SK-N-SH (cell line): ENCODE measurements at regions not wholly inside any gene's neighbourhood (a gene's known extent, or its start where the extent isn't known, plus 50 kb on each side); places are given as distances from the start of the nearest gene placed in this dataset.

Experiments used
- CHD2 ChIP-seq: fragments of 150-350 bp; IDR thresholded peaks from 2 replicates; pipeline ENCODE4 v1.6.1; 2018; ENCODE audit warnings: low read length; ENCODE audit not compliant: partially characterized antibody
- EP300 ChIP-seq, 2 experiments: IDR thresholded peaks; 2 replicates each; pipeline versions ENCODE4 v1.4.0 to v1.6.1; 2012; ENCODE audit warnings: borderline replicate concordance in 1 of 2, low read depth in 1 of 2, low read length in 1 of 2
- EZH2phosphoT487 ChIP-seq: fragments of 200-600 bp; sonication (generic); IDR thresholded peaks from 2 replicates; pipeline ENCODE4 v1.6.1; 2017; ENCODE audit warnings: low read depth, mixed run types, mild to moderate bottlenecking, antibody characterized with exemption, moderate library complexity, borderline replicate concordance
- FOSL2 ChIP-seq: IDR thresholded peaks from 2 replicates; pipeline ENCODE4 v1.4.0; 2012; ENCODE audit warnings: low read depth, mild to moderate bottlenecking, moderate library complexity, borderline replicate concordance
- FOXJ3 ChIP-seq: sonication (generic); formaldehyde crosslinking; IDR thresholded peaks from 2 replicates; pipeline ENCODE4 v1.5.1; 2020; ENCODE audit warnings: mild to moderate bottlenecking, missing genetic modification reagents
- FOXM1 ChIP-seq: IDR thresholded peaks from 2 replicates; pipeline ENCODE4 v1.4.0; 2012; ENCODE audit warnings: low read depth, mild to moderate bottlenecking
- NFIC ChIP-seq: IDR thresholded peaks from 2 replicates; pipeline ENCODE4 v1.4.0; 2012; ENCODE audit warnings: borderline replicate concordance
- RCOR1 ChIP-seq: fragments of 150-350 bp; IDR thresholded peaks from 2 replicates; pipeline ENCODE4 v1.6.1; 2017; ENCODE audit warnings: antibody characterized with exemption, low read length
- SIN3A ChIP-seq: IDR thresholded peaks from 2 replicates; pipeline ENCODE4 v1.6.1; 2012; ENCODE audit warnings: low read depth, mild to moderate bottlenecking, low read length, moderate library complexity, borderline replicate concordance
- TCF12 ChIP-seq: IDR thresholded peaks from 2 replicates; pipeline ENCODE4 v1.4.0; 2012
- TF ChIP-seq, protein P1 (sequence below): fragments of 200-600 bp; sonication (generic); IDR thresholded peaks from 2 replicates; pipeline ENCODE4 v1.6.1; 2017; ENCODE audit warnings: antibody characterized with exemption, mild to moderate bottlenecking, moderate library complexity
- TF ChIP-seq, protein P2 (sequence below): IDR thresholded peaks from 2 replicates; pipeline ENCODE4 v1.6.1; 2012; ENCODE audit warnings: mild to moderate bottlenecking, low read depth, low read length, moderate library complexity
- TF ChIP-seq, protein P3 (sequence below): IDR thresholded peaks from 2 replicates; pipeline ENCODE4; 2012
- TF ChIP-seq, protein P4 (sequence below): IDR thresholded peaks from 2 replicates; pipeline ENCODE4 v1.4.0; 2012; ENCODE audit warnings: low read depth, borderline replicate concordance

DNA sequence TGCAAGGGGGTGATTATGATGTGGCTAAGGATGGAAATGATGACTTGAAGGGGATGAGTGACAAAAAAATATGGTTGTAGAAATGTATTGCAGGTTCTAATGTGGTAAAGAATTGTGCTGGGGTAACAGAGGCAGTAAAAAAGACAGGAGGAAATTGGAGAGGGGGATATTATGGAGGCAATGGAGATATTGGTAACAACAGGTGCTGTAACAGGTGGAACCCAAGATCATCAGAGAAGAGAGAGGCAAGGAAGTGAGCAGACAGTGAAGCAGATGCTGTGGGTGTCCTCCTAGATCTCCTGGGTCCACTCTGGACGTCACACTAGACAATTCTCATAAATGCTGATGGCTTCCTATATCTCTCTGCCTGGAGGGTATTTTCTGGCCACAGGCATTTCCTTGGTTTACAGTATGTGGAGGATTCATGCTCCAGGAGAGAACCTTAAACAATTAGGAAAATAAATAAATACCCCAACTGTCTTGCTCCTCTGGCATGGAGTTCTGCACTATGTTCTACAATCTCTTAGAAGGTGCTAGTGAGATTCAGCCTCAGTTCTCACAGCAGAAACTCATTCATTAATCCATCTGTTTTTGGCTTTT lies 620.3 kb upstream of the PLXNA2 start:
- no peak for TF ChIP-seq EZH2phosphoT487
- TF ChIP-seq TCF12, result no peak
- TF ChIP-seq RCOR1, result no peak
- no peak for TF ChIP-seq EP300 (IDR thresholded peaks at IDR 0.05; ENCODE audit: borderline replicate concordance in 1 of 2, low read depth in 1 of 2, low read length in 1 of 2)
- TF ChIP-seq, protein P1, sequence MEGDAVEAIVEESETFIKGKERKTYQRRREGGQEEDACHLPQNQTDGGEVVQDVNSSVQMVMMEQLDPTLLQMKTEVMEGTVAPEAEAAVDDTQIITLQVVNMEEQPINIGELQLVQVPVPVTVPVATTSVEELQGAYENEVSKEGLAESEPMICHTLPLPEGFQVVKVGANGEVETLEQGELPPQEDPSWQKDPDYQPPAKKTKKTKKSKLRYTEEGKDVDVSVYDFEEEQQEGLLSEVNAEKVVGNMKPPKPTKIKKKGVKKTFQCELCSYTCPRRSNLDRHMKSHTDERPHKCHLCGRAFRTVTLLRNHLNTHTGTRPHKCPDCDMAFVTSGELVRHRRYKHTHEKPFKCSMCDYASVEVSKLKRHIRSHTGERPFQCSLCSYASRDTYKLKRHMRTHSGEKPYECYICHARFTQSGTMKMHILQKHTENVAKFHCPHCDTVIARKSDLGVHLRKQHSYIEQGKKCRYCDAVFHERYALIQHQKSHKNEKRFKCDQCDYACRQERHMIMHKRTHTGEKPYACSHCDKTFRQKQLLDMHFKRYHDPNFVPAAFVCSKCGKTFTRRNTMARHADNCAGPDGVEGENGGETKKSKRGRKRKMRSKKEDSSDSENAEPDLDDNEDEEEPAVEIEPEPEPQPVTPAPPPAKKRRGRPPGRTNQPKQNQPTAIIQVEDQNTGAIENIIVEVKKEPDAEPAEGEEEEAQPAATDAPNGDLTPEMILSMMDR, result no peak
- TF ChIP-seq, protein P2, sequence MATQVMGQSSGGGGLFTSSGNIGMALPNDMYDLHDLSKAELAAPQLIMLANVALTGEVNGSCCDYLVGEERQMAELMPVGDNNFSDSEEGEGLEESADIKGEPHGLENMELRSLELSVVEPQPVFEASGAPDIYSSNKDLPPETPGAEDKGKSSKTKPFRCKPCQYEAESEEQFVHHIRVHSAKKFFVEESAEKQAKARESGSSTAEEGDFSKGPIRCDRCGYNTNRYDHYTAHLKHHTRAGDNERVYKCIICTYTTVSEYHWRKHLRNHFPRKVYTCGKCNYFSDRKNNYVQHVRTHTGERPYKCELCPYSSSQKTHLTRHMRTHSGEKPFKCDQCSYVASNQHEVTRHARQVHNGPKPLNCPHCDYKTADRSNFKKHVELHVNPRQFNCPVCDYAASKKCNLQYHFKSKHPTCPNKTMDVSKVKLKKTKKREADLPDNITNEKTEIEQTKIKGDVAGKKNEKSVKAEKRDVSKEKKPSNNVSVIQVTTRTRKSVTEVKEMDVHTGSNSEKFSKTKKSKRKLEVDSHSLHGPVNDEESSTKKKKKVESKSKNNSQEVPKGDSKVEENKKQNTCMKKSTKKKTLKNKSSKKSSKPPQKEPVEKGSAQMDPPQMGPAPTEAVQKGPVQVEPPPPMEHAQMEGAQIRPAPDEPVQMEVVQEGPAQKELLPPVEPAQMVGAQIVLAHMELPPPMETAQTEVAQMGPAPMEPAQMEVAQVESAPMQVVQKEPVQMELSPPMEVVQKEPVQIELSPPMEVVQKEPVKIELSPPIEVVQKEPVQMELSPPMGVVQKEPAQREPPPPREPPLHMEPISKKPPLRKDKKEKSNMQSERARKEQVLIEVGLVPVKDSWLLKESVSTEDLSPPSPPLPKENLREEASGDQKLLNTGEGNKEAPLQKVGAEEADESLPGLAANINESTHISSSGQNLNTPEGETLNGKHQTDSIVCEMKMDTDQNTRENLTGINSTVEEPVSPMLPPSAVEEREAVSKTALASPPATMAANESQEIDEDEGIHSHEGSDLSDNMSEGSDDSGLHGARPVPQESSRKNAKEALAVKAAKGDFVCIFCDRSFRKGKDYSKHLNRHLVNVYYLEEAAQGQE, result no peak
- TF ChIP-seq, protein P3, sequence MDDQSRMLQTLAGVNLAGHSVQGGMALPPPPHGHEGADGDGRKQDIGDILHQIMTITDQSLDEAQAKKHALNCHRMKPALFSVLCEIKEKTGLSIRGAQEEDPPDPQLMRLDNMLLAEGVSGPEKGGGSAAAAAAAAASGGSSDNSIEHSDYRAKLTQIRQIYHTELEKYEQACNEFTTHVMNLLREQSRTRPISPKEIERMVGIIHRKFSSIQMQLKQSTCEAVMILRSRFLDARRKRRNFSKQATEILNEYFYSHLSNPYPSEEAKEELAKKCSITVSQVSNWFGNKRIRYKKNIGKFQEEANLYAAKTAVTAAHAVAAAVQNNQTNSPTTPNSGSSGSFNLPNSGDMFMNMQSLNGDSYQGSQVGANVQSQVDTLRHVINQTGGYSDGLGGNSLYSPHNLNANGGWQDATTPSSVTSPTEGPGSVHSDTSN, result no peak
- TF ChIP-seq FOXM1, result no peak
- TF ChIP-seq, protein P4, sequence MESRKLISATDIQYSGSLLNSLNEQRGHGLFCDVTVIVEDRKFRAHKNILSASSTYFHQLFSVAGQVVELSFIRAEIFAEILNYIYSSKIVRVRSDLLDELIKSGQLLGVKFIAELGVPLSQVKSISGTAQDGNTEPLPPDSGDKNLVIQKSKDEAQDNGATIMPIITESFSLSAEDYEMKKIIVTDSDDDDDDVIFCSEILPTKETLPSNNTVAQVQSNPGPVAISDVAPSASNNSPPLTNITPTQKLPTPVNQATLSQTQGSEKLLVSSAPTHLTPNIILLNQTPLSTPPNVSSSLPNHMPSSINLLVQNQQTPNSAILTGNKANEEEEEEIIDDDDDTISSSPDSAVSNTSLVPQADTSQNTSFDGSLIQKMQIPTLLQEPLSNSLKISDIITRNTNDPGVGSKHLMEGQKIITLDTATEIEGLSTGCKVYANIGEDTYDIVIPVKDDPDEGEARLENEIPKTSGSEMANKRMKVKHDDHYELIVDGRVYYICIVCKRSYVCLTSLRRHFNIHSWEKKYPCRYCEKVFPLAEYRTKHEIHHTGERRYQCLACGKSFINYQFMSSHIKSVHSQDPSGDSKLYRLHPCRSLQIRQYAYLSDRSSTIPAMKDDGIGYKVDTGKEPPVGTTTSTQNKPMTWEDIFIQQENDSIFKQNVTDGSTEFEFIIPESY, result no peak
- no peak for TF ChIP-seq SIN3A
- no peak for TF ChIP-seq FOXJ3
- TF ChIP-seq FOSL2, result no peak
- TF ChIP-seq NFIC, result no peak
- TF ChIP-seq CHD2, result no peak
